HL-60/S4 (cell line): ENCODE measurements at regions not wholly inside any gene's neighbourhood (a gene's known extent, or its start where the extent isn't known, plus 50 kb on each side); places are given as distances from the start of the nearest gene placed in this dataset.
"Not testable (repeated sequence)": the region's sequence is repeated elsewhere in the genome, so short reads cannot be mapped to it uniquely, and the experiment has no call there.

Experiments used
- in situ Hi-C: fragments of 300-500 bp; cut with MboI; formaldehyde crosslinking; loops from 2 replicates; pipeline ENCODE4 v1.14.3; 2022; ENCODE audit warnings: low sequenced_read_pairs

DNA sequence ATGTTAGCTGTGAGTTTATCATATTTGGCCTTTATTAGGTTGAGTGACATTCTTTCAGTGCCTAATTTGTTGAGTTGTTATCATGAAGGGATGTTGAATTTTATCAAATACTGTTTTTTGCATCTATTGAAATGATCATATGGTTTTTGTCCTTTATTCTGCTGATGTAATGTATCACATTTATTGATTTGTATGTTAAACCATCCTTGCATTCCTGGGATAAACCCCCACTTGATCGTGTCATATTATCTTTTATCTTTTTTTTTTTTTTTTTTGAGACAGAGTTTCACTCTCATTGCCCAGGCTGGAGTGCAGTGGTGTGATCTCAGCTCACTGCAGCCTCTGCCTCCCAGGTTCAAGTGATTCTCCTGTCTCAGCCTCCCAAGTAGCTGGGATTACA, 51.9 kb upstream of the MFGE8 start:
- in situ Hi-C loops: not testable (repeated sequence)

DNA sequence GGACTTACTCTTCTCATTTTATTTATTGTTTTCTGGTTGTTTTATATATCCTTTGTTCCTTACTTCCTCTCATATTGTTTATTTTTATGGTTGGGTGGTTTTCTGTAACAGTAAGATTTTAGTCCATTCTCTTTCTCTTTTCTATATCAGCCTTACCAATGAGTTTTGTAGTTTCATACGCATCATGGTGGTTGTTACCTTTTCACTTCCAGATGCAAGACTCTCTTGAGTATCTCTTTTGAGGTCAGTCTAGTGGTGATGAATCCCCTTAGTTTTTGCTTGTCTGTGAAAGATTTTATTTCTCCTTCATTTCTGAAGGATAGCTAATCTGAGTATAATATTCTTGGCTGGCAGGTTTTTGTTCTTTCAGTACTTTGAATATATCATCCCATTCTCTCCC, 57.1 kb upstream of the MFGE8 start:
- in situ Hi-C loops: no loop called here

GRCh38 chr15:88974392-88974791, 61.2 kb upstream of the MFGE8 start:
- in situ Hi-C loops: no loop called here

- in situ Hi-C loops: no loop called here
These were observed 62.7 kb upstream of the MFGE8 start for GRCh38 chr15:88975891-88976290.

GRCh38 chr15:88976656-88977055, 63.5 kb upstream of the MFGE8 start:
- in situ Hi-C loops: no loop called here

DNA sequence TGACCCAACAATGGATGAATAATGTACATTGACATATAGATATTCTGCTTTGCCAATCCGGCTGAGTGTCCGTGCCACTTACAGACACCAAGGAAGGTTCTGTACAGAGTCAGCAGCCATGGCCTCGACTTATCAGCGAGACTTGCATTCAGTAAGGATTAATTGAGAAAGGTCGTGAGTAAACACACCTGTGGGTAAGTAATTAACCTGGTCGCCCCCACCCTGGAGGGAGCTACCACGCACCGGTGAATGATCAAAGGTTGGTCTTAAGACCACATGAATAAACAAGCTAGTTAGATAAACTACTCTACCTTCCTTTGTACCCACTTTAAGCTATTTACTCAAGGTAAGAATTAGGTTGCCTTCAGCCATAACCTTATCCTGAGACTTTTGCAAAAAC, 66.5 kb upstream of the MFGE8 start:
- in situ Hi-C loops: no loop called here

DNA sequence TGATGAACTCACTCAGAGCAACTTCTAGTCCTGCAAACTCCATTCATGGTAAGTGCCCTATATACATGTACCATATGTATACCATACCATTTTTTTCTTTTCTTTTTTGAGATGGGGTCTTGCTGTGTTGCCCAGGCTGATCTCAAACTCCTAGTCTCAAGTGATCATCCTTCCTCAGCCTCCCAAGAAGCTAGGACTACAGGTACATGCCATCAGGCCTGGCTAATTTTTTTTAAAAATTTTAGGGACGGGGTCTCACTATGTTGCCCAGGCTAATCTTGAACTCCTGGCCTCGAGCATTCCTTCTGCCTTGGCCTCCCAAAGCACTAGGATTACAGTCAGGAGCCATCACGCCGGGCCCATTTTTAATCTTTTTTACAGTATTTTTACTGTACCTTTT, 67.3 kb upstream of the MFGE8 start:
- in situ Hi-C loops: no loop called here

DNA sequence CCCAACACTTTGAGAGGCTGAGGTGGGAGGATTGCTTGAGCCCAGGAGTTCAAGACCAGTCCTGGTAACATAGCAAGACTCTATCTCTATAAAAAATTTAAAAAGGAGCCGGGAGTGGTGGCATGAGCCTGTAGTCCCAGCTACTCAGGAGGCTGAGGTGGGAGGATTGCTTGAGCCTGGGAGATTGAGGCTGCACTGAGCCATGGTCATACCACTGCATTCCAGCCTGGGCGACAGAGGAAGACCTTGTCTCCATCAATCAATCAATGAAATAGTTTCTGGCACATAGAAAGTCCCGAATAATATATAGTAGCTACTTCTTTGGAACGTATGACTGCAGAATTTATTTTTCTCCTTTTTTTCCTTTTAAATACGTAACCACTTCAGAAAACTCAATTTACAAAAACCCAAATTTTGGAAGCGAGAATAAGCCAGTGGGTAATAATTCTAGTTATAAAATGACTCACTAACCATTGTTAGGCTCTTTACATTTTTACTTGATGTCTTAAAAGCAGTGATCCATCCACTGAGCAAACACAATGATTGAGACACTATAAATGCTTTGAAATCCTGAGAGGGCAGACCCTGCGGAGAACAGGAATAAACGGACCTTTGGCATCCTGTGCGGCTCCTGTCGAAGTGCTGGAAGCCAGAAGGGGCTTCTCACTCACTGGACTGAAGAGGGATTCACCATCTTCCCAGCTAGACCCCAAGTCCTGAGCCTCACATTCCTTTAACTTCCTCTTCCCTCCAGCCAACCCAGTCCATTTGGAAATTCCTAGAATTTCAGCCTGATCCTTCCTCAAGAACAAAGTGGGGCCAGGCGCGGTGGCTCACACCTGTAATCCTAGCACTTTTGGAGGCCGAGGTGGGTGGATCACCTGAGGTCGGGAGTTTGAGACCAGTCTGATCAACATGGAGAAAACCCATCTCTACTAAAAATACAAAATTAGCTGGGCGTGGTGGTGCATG, 68.4 kb upstream of the MFGE8 start:
- in situ Hi-C loops: no loop called here

GRCh38 chr15:88982304-88982945, 69.2 kb upstream of the MFGE8 start:
- in situ Hi-C loops: no loop called here

- in situ Hi-C loops: no loop called here
These were observed 69.8 kb upstream of the MFGE8 start for GRCh38 chr15:88982946-88983342.

GRCh38 chr15:88983861-88984429, 70.8 kb upstream of the MFGE8 start:
- in situ Hi-C loops: no loop called here

GRCh38 chr15:88985547-88986393, 72.6 kb upstream of the MFGE8 start:
- in situ Hi-C loops: no loop called here

DNA sequence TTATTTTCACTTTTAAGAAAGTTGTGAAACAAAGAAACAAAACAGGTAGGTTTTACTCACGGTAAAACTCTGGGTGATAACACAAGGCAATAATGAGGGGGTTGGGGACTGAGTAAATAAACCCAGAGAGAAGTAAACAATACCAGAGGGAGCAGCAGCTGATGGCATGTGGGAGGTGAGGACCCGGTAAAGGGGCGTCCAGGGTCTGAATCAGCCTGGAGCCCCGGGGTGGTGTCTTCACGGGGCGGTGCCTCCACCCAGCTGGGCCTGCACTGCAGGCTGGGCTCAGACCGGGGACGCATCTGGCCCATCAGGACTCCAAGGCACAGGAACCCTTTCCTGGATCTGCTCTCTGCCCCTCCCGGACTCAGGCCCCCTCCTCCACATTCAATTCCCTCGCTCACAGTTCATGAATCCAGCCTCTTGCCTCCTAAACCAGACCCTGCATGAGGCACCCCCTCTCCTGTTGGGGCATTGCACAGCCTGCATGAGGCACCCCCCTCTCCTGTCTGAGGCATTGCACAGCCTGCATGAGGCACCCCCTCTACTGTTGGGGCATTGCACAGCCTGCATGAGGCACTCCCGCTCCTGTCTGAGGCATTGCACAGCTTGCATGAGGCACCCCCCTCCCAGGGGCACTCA, 73.9 kb upstream of the MFGE8 start:
- in situ Hi-C loops: no loop called here

- in situ Hi-C loops: no loop called here
These were observed 74.4 kb upstream of the MFGE8 start for GRCh38 chr15:88987591-88987933.

- in situ Hi-C loops: no loop called here
These were observed 74.9 kb upstream of the MFGE8 start for GRCh38 chr15:88987934-88988671.

DNA sequence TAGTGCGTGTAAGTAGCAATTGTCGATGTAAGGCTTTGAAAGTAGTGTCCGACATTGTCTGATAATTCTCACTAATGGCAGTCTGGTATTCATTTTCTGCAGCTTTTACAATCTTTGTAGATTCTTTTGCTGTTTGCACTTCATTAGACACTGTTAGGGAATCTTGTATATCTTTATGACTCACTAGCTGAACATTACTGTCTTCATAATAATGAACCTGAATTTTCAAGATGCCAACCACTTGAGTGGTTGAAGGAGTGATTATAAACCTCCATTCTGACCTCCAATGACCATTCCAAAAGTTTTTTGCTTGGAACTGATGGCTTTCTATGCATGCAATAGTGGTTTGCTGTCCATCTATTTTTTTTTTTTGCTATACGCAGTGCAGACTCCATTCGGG, 76.4 kb upstream of the MFGE8 start:
- in situ Hi-C loops: no loop called here

GRCh38 chr15:88990185-88990679, 77.1 kb upstream of the MFGE8 start:
- in situ Hi-C loops: no loop called here

- in situ Hi-C loops: no loop called here
These were observed 79.0 kb upstream of the MFGE8 start for GRCh38 chr15:88992216-88992615.

DNA sequence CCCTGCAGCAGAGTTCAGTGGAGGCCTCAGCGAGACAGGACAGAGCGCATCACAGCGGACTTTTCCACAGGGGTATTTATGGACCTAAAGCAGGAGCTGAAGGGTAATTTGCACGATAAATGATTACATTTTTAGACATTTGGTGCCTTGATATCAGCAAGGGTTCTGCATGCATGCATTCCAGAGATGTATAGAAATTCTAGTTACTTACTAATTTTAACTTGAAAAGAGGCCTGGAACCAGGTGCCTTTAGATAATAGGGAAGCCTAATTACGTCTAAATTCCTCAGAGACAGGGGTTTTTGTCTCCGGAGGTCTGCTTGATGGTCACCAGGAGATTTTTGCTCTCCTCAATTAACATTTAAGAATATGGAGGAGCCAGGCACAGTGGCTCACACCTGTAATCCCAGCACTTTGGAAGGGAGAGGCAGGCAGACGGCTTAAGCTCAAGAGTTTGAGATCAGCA, 79.8 kb upstream of the MFGE8 start:
- in situ Hi-C loops: no loop called here

GRCh38 chr15:88993662-88994061, 80.5 kb upstream of the MFGE8 start:
- in situ Hi-C loops: no loop called here
